Ectodermal cell (in vitro differentiated cells): ENCODE measurements at regions not wholly inside any gene's neighbourhood (a gene's known extent, or its start where the extent isn't known, plus 50 kb on each side); places are given as distances from the start of the nearest gene placed in this dataset.

Source experiments
- H3K27ac ChIP-seq: 2 replicates; pipeline ENCODE4 v1.7.0; 2013; ENCODE audit warnings: mild to moderate bottlenecking, low read depth, low read length; ENCODE audit not compliant: insufficient read depth, poor library complexity, severe bottlenecking
- H3K27me3 ChIP-seq: 2 replicates; pipeline ENCODE4 v1.7.0; 2013; ENCODE audit warnings: mild to moderate bottlenecking, low read length; ENCODE audit not compliant: insufficient read depth, control insufficient read depth, poor library complexity, severe bottlenecking
- H3K36me3 ChIP-seq: one replicate; pipeline ENCODE4 v1.7.0; 2013; ENCODE audit warnings: low read length; ENCODE audit not compliant: control insufficient read depth, insufficient read depth
- H3K4me1 ChIP-seq: one replicate; pipeline ENCODE4 v1.7.0; 2013; ENCODE audit warnings: low read length; ENCODE audit not compliant: control insufficient read depth, insufficient read depth
- H3K4me3 ChIP-seq: 2 replicates; pipeline ENCODE4 v1.7.0; 2013; ENCODE audit warnings: low read depth, low read length, control low read depth; ENCODE audit not compliant: insufficient read depth
- H3K9me3 ChIP-seq: 2 replicates; pipeline ENCODE4 v1.7.0; 2013; ENCODE audit warnings: mild to moderate bottlenecking, low read length, moderate library complexity; ENCODE audit not compliant: control insufficient read depth
- WGBS, 2 experiments: methylation state at CpG; one replicate each; pipeline ENCODE4 v1.1.7; 2013; ENCODE audit warnings: missing lambda C conversion rate in 2 of 2; 5-methylcytosine and 5-hydroxymethylcytosine counted together

GRCh38 chr16:8493972-8494371, 96.3 kb downstream of the TMEM114 start:
- Histone ChIP-seq H3K27ac (no peak overlapping the region), H3K4me1 (no peaks in the 10 kb centered on the region), H3K4me3 (no peak overlapping the region), H3K36me3 (no peaks in the 10 kb centered on the region), H3K9me3 (no peaks in the 10 kb centered on the region), H3K27me3 (no peaks in the 10 kb centered on the region)
- WGBS, 2 experiments, result 18 to 23% methylated on average over 1 of the region's 1 CpG

- Histone ChIP-seq H3K27me3 (no peaks in the 10 kb centered on the region), H3K4me1 (no peaks in the 10 kb centered on the region), H3K4me3 (no peak overlapping the region), H3K9me3 (no peaks in the 10 kb centered on the region), H3K27ac (no peak overlapping the region), H3K36me3 (no peaks in the 10 kb centered on the region)
Measured at GRCh38 chr16:8492690-8493089, 97.6 kb downstream of the TMEM114 start.

GRCh38 chr16:8489580-8489979, 100.7 kb downstream of the TMEM114 start:
- Histone ChIP-seq H3K9me3 (no peaks in the 10 kb centered on the region), H3K4me3 (no peak overlapping the region), H3K27ac (no peak overlapping the region), H3K36me3 (no peaks in the 10 kb centered on the region), H3K27me3 (no peaks in the 10 kb centered on the region), H3K4me1 (no peaks in the 10 kb centered on the region)
- 95 to 97% methylated on average over 2 to 3 of the region's 3 CpGs for WGBS, 2 experiments

GRCh38 chr16:8486985-8487384, 103.3 kb downstream of the TMEM114 start:
- 86 to 89% methylated on average over 3 of the region's 3 CpGs for WGBS, 2 experiments
- Histone ChIP-seq H3K4me1 (no peaks in the 10 kb centered on the region), H3K27ac (no peak overlapping the region), H3K36me3 (no peaks in the 10 kb centered on the region), H3K27me3 (peaks cover 5% of the 10 kb centered on the region), H3K9me3 (no peaks in the 10 kb centered on the region), H3K4me3 (no peak overlapping the region)

- Histone ChIP-seq H3K27ac (no peak overlapping the region), H3K36me3 (no peaks in the 10 kb centered on the region), H3K27me3 (peaks cover 11% of the 10 kb centered on the region), H3K9me3 (no peaks in the 10 kb centered on the region), H3K4me3 (no peak overlapping the region), H3K4me1 (no peaks in the 10 kb centered on the region)
- WGBS, 2 experiments, result 86 to 92% methylated on average over 7 to 8 of the region's 8 CpGs
Measured at GRCh38 chr16:8483396-8483795, 106.9 kb downstream of the TMEM114 start.

- Histone ChIP-seq H3K4me3 (no peak overlapping the region), H3K27ac (no peak overlapping the region), H3K36me3 (no peaks in the 10 kb centered on the region), H3K4me1 (no peaks in the 10 kb centered on the region), H3K27me3 (peaks cover 11% of the 10 kb centered on the region), H3K9me3 (no peaks in the 10 kb centered on the region)
- 51 to 59% methylated on average over 3 of the region's 3 CpGs for WGBS, 2 experiments
Measured at GRCh38 chr16:8481810-8482209, 108.5 kb downstream of the TMEM114 start.

- H3K4me1 ChIP-seq, result no peaks in the 10 kb centered on the region
- H3K27me3 ChIP-seq, result peaks cover 6% of the 10 kb centered on the region
- H3K4me3 ChIP-seq, result no peak overlapping the region
- 100% methylated on average over 1 of the region's 1 CpG; no CpG with 5 or more reads in 1 of the 2 experiments for WGBS, 2 experiments
- H3K27ac ChIP-seq, result no peak overlapping the region
- no peaks in the 10 kb centered on the region for H3K9me3 ChIP-seq
- H3K36me3 ChIP-seq, result no peaks in the 10 kb centered on the region
Measured at GRCh38 chr16:8476824-8477223, 113.5 kb downstream of the TMEM114 start.

GRCh38 chr16:8474587-8474986, 115.7 kb downstream of the TMEM114 start:
- WGBS, 2 experiments, result 68 to 74% methylated on average over 9 of the region's 9 CpGs
- no peak overlapping the region for H3K27ac ChIP-seq

GRCh38 chr16:8469102-8469778, 121.1 kb downstream of the TMEM114 start:
- Histone ChIP-seq H3K36me3 (no peaks in the 10 kb centered on the region), H3K27ac (no peak overlapping the region), H3K4me1 (no peaks in the 10 kb centered on the region), H3K27me3 (no peaks in the 10 kb centered on the region), H3K4me3 (no peak overlapping the region), H3K9me3 (no peaks in the 10 kb centered on the region)
- 88 to 90% methylated on average over 6 to 7 of the region's 7 CpGs for WGBS, 2 experiments

More at GRCh38 chr16:8474587-8474986, 115.7 kb downstream of the TMEM114 start:
- Histone ChIP-seq H3K36me3 (no peaks in the 10 kb centered on the region), H3K4me3 (no peak overlapping the region), H3K4me1 (no peaks in the 10 kb centered on the region), H3K27me3 (no peaks in the 10 kb centered on the region), H3K9me3 (no peaks in the 10 kb centered on the region)

- no peak overlapping the region for H3K27ac ChIP-seq
- H3K36me3 ChIP-seq, result no peaks in the 10 kb centered on the region
- no peaks in the 10 kb centered on the region for H3K4me1 ChIP-seq
- WGBS, 2 experiments, result 75 to 88% methylated on average over 1 of the region's 1 CpG
- no peak overlapping the region for H3K4me3 ChIP-seq
- no peaks in the 10 kb centered on the region for H3K9me3 ChIP-seq
- no peaks in the 10 kb centered on the region for H3K27me3 ChIP-seq
Measured at GRCh38 chr16:8464979-8465378, 125.3 kb downstream of the TMEM114 start.
